ENCODE measurements at regions not wholly inside any gene's neighbourhood (a gene's known extent, or its start where the extent isn't known, plus 50 kb on each side); places are given as distances from the start of the nearest gene placed in this dataset.
"Not testable (repeated sequence)": the region's sequence is repeated elsewhere in the genome, so short reads cannot be mapped to it uniquely, and the experiment has no call there.

DNA sequence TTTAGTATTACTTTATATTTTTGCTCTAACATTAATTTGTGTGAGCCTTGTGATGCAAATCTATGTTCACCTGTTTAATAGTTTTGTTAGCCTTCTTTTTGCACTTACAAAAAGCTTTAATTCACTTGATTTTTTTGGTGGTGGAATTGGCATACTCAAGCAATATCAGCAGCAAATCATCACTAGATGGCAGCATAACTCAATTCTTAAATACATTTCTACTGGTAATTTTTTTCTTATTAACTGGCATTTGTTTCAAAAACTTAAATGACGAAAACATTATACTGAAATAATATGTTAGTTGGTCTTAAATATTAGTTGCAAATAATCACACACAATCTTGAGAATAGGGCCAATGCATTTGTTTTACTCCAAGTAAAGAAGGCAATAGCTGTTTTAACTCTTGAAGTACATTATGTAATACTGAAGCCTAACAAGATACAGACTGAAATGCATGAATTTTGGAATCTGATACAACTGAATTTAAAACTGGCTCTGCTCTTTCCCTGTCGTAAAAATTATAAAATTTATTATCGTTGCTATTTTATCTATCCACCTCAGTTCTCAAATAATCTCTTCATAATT is 151.5 kb downstream of the ATXN7L3B start:
- no peak for FAIRE-seq

DNA sequence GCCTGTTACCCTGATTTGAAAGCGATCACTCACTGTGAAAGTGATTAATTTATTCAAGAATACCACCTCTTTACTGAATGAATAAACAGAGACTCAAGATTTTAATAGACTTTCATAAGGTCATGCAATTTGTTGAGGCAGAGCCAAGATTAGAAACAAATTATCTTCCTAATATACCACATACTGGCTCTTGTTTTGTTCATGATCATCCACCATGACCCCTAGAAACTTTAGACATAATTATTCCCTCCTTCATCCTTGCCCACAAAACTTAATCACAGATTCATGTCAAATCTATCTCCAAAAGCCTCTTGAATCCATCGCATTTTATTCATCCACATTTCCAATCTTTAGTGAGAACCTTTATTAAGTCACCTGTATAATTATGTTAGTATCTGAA is 152.3 kb downstream of the ATXN7L3B start:
- FAIRE-seq = no peak

- no peak for FAIRE-seq
Measured at GRCh38 chr12:74719447-74719846, 181.8 kb downstream of the ATXN7L3B start.

DNA sequence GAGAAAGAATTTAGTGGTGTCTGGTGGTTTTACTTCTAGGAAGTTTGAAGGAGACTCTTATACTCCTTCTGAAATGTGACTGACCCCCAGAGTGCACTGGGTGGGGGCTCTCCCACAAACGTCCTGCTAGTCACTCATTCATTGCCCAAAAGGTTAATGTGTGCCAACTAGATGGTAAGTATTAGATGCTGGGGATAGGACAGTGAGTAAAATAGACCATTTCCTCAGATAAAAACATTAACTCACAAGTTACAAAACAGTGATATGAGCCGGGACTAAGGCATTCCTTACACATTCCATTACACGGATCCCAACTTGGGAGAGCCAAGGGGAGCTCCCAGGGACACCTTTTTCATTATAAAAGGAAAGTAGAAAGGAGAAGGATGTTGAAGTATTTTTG is 185.1 kb downstream of the ATXN7L3B start:
- no peak for FAIRE-seq

DNA sequence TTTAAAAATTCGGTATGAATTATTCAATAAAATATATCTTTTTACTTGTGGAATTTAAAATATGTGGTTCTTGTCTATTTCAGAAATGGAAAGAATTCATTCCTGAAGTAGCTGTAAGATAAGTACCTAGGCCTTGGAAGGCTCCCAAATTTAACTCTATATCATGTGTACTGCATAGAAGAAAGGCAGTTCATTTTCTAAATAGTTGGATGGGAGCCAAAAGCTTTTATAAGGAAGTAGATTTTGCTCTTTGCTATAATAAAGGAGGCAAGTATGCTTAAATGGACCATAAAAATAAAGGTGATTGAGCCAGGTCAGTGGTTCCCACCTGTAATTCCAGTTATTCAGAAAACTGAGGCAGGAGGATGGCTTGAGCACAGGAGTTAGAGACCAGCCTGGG is 187.5 kb downstream of the ATXN7L3B start:
- FAIRE-seq = no peak

- no peak for FAIRE-seq
Measured at GRCh38 chr12:74728006-74728405, 190.4 kb downstream of the ATXN7L3B start.

DNA sequence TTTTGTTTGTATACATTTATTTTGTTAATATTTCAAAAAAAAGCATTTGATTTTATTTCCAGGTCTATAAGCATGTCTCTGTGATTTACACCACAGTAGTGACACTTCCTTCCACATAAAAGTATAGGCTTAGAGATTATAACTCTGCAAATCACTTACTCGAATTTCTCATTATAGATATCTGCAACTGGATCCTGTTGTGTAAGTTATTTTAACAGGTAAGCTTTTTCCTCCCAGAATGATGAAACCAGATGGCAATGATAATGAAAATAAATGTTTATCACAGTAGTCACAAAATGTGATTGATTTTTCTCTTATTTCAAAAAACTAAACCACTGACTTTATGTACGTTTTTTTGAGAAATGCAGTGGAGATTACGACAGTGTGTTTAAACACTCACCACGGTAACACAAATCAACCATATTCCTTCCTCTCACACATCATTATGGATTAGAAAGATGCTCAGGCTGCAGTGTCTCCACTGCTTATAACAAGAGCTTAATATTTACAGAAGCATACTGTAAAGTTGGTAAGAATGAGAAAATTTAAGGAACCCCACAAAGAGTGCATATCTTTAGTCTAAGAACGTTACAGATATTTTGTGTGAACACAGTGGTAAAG is 194.6 kb downstream of the ATXN7L3B start:
- FAIRE-seq = no peak

- no peak for FAIRE-seq
Measured at GRCh38 chr12:74732826-74733225, 195.2 kb downstream of the ATXN7L3B start.

DNA sequence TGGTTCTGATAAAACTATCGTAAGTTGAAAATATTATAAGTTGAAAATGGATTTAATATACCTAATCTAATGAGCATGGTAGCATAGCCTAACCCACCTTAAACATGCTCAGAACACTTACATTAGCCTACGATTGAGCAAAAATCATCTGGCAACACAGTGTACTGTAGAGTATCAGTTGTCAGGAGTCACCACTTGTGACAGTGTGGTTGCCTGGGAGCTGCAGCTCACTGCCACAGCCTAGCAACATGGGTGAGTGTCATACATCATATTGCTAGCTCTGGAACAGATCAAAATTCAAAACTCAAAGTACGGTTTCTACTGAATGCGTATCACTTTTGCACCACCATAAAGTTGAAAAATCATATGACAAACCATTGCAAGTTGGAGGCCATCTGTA is 203.5 kb downstream of the ATXN7L3B start:
- FAIRE-seq = no peak

GRCh38 chr12:74747305-74747704 is 209.7 kb downstream of the ATXN7L3B start:
- FAIRE-seq = no peak

DNA sequence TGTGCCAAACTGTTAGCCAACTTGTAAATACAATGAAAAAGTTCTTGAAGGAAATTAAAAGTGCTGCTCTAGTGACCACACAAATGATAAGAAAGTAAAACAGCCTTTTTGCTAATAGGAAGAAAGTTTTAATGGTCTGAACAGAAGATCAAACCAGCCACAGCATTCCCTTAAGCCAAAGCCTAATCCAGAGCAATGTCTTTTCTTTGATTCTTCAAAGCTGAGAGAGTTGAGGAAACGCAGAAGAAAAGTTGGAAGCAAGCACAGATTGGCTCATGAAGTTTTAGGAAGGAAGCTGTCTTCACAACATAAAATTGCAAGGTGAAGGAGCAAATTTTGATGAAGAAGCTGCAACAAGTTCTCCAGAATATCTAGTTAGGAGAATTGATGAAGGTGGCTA is 213.8 kb downstream of the ATXN7L3B start:
- FAIRE-seq = no peak

DNA sequence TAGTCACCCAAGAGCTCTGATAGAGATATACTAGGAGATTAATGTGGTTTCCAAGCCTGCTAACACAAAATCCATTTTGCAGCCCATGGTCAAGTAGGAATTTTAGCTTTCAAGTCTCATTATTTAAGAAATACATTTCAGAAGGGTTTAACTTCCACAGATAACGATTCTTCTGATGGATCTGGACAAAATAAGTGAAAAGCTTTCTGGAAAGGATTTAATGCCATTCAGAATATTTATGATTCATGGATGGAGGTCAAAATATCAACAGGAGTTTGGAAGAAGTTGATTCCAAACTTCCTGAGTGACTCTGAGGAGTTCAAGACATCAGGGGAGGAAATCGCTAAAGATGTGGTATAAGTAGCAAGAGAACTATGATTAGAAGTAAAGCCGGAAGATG is 214.6 kb downstream of the ATXN7L3B start:
- FAIRE-seq = no peak

GRCh38 chr12:74770552-74770951 is 232.9 kb downstream of the ATXN7L3B start:
- FAIRE-seq = no peak

GRCh38 chr12:74775276-74775675 is 237.6 kb downstream of the ATXN7L3B start:
- FAIRE-seq = no peak

GRCh38 chr12:74776378-74776777 is 238.7 kb downstream of the ATXN7L3B start:
- FAIRE-seq = no peak

DNA sequence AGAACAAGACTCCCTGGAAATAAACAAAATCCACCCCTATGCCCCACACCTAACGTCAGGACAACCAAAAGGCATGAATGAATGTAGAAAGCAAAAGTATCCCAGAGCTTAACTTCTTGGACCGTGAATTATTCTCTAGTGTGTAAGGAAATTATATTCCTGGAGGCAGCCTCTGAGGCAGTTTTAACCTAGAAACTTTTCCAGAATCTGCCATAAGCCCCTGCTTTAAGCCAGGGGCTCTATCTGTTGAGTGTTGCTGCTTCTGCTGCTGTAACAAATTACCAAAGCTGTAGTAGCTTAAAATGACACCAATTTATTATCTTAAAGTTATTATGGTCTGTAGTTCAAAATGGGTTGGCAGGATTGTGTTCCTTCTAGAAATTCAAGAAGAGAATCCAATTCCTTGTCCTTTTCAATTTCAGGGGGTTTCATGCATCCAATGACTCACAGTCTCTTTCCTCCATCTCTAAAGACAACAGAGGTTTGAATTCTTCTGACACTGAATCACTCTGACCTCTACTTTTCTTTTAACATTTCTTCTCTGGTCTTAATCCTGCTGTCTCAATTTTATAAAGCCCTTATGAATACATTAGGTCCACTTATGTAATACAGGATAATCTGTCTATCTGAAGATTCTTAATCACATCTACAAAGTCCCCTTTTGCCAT is 242.7 kb downstream of the ATXN7L3B start:
- no peak for FAIRE-seq

GRCh38 chr12:74780850-74781241 is 243.2 kb downstream of the ATXN7L3B start:
- FAIRE-seq = not testable (repeated sequence)

- no peak for FAIRE-seq
Measured at GRCh38 chr12:74781991-74782485, 244.4 kb downstream of the ATXN7L3B start.

GRCh38 chr12:74790931-74791330 is 253.3 kb downstream of the ATXN7L3B start:
- no peak for FAIRE-seq

DNA sequence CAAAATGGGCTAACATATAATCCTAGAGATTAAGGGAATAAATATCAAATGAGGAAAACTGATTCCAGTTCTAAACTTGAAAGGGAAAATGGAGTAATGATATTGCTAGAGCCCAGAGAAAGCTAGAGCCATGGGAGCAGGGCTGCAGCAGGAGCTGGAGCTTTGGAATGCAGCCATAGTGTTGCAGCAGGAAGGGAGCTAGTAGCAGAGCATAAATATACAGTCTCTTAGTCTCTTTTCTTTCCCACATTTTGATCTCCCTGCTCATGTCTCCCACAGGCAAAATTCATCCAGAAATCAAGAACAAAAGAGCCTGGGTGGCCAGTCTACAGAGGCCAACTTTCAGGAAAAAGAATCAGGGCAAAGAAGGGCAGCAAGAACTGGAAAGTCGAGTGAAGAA is 253.7 kb downstream of the ATXN7L3B start:
- no peak for FAIRE-seq

DNA sequence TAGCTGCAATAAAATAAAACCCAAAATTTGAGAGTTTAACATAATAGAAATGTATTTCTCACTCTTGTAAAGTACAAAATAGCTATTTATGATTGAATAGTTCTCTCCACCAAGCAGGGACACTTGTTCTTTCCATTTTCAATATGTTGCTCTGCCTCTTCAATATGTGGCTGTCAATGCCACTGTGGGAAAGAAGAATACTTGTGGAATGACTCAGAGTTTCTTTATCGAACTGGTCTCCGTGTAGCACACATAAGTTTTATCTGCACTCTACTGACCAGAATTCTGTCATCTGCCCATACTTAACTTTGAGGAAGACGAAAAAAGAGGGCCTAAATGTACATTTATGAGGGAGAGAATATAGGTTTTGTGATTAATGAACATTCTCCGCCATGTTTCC is 256.9 kb downstream of the ATXN7L3B start:
- FAIRE-seq = no peak

GRCh38 chr12:74801625-74802024 is 264.0 kb downstream of the ATXN7L3B start:
- no peak for FAIRE-seq

DNA sequence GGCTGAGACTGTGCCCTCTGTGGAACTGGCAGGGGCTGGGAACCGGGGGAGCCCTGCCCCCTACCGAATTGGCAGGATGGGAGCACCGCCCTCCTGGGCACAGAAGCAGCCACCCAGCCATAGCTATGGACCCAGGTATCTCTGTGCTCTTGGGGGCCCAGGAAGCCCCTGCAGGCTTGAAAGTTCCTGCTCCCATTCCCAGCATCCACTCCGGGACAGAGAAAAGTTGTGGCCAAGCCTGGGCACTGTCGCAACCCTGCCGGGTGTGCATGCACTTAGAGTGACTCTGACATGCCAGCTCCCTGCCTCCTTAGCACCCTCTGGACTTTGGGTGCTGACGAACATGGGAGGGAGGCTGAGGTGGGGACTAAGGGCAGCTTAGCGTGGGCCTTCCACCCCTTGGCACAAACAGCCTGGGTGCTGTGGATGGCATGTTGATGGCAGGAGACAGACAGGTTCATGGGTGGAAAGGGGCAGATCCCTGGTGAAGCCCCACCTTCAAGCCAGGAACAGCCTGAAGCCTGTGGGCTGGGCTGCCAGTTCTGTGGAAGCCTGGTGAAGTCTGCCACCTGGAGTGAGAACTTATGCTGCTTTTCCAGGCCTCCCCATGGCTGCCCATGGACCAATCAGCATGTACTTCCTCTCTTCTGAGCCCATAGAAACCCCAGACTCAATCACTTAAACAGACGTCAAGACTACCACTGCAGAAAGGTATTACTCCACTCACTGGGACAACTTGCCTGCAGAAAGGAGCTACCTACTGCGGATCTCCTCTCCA is 279.0 kb downstream of the ATXN7L3B start:
- FAIRE-seq = no peak

DNA sequence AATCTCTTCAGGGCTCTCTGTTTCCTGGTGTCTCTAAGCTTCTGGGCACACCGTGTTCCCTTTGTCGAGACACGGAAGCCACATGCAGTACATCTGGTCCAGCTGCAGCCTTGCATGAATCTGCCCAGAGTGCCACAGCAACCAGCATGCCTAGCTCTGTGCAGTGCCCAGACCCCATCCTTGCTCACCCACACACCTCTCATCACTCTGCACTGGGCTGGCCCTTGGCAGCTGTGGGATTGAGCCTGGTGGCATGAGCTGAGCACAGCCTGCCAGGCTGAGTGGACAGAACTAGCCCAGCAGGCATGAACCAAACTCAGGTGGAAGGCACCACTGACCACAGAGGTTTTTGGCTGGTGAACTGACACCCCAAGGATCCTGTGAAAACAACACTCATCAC is 279.9 kb downstream of the ATXN7L3B start:
- no peak for FAIRE-seq
